NCI-H460 (cell line): ENCODE measurements at regions not wholly inside any gene's neighbourhood (a gene's known extent, or its start where the extent isn't known, plus 50 kb on each side); places are given as distances from the start of the nearest gene placed in this dataset.
"Not testable (repeated sequence)": the region's sequence is repeated elsewhere in the genome, so short reads cannot be mapped to it uniquely, and the experiment has no call there.

Experiments used
- DNase-seq: peaks from one replicate; pipeline ENCODE4 v3.0.0-alpha.2; 2016; ENCODE audit warnings: low read depth; ENCODE audit errors: extremely low read depth

- not testable (repeated sequence) for DNase-seq
Observed at GRCh38 chr2:91742973-91743490, 3051.6 kb downstream of the RPIA start.

- not testable (repeated sequence) for DNase-seq
Observed at GRCh38 chr2:91743910-91744309, 3052.4 kb downstream of the RPIA start.

GRCh38 chr2:91744700-91745141 is 3053.2 kb downstream of the RPIA start:
- not testable (repeated sequence) for DNase-seq

GRCh38 chr2:91748902-91749301 is 3057.4 kb downstream of the RPIA start:
- DNase-seq: no peak

- DNase-seq: not testable (repeated sequence)
Observed at GRCh38 chr2:91749665-91750064, 3058.2 kb downstream of the RPIA start.

GRCh38 chr2:91759361-91759941 is 3068.0 kb downstream of the RPIA start:
- not testable (repeated sequence) for DNase-seq

GRCh38 chr2:91760672-91761071 is 3069.2 kb downstream of the RPIA start:
- DNase-seq: not testable (repeated sequence)

- not testable (repeated sequence) for DNase-seq
Observed at GRCh38 chr2:91762312-91762711, 3070.8 kb downstream of the RPIA start.

GRCh38 chr2:91763710-91764109 is 3072.2 kb downstream of the RPIA start:
- DNase-seq: not testable (repeated sequence)

GRCh38 chr2:91764581-91765002 is 3073.1 kb downstream of the RPIA start:
- DNase-seq: not testable (repeated sequence)

- DNase-seq: not testable (repeated sequence)
Observed at GRCh38 chr2:91765018-91765754, 3073.7 kb downstream of the RPIA start.

- DNase-seq: peak; percentile 74
Observed at GRCh38 chr2:91766349-91767048, 3075.0 kb downstream of the RPIA start.

- not testable (repeated sequence) for DNase-seq
Observed at GRCh38 chr2:91768301-91768700, 3076.8 kb downstream of the RPIA start.

- DNase-seq: not testable (repeated sequence)
Observed at GRCh38 chr2:91768997-91769396, 3077.5 kb downstream of the RPIA start.

GRCh38 chr2:91770046-91770575 is 3078.6 kb downstream of the RPIA start:
- DNase-seq: not testable (repeated sequence)

GRCh38 chr2:91771604-91772003 is 3080.1 kb downstream of the RPIA start:
- not testable (repeated sequence) for DNase-seq

GRCh38 chr2:91772240-91772937 is 3080.9 kb downstream of the RPIA start:
- not testable (repeated sequence) for DNase-seq

GRCh38 chr2:91773810-91774209 is 3082.3 kb downstream of the RPIA start:
- DNase-seq: not testable (repeated sequence)

- not testable (repeated sequence) for DNase-seq
Observed at GRCh38 chr2:91775193-91775592, 3083.7 kb downstream of the RPIA start.

GRCh38 chr2:91780324-91780723 is 3088.9 kb downstream of the RPIA start:
- not testable (repeated sequence) for DNase-seq
